Glutamatergic neuron (in vitro differentiated cells): ENCODE measurements at regions not wholly inside any gene's neighbourhood (a gene's known extent, or its start where the extent isn't known, plus 50 kb on each side); places are given as distances from the start of the nearest gene placed in this dataset.

ENCODE experiments used
- DNase-seq: peaks from one replicate; pipeline ENCODE4 v3.0.0; 2022
- H3K27ac Mint-ChIP-seq: one replicate; pipeline ENCODE4 v1.8.0; 2020; ENCODE audit warnings: mild to moderate bottlenecking, mixed read lengths, inconsistent platforms; ENCODE audit not compliant: unreplicated experiment
- H3K27me3 Mint-ChIP-seq: one replicate; pipeline ENCODE4 v1.8.0; 2020; ENCODE audit warnings: mild to moderate bottlenecking, moderate library complexity, mixed read lengths, inconsistent platforms; ENCODE audit not compliant: unreplicated experiment
- H3K36me3 Mint-ChIP-seq: one replicate; pipeline ENCODE4 v1.8.0; 2020; ENCODE audit warnings: mild to moderate bottlenecking, mixed read lengths, inconsistent platforms; ENCODE audit not compliant: unreplicated experiment
- H3K4me1 Mint-ChIP-seq: one replicate; pipeline ENCODE4 v1.8.0; 2020; ENCODE audit warnings: mild to moderate bottlenecking, low read depth, mixed read lengths, inconsistent platforms; ENCODE audit not compliant: unreplicated experiment
- H3K4me3 Mint-ChIP-seq: one replicate; pipeline ENCODE4 v1.8.0; 2020; ENCODE audit warnings: mild to moderate bottlenecking, mixed read lengths, inconsistent platforms; ENCODE audit not compliant: unreplicated experiment
- H3K9me3 Mint-ChIP-seq: one replicate; pipeline ENCODE4 v1.8.0; 2020; ENCODE audit warnings: mild to moderate bottlenecking, moderate library complexity, mixed read lengths, inconsistent platforms; ENCODE audit not compliant: unreplicated experiment
- TF ChIP-seq, protein P1 (sequence below): fragments of 200-600 bp; sonication (generic); IDR thresholded peaks from one replicate; pipeline ENCODE4 v1.5.0; 2021; ENCODE audit not compliant: partially characterized antibody, unreplicated experiment

DNA sequence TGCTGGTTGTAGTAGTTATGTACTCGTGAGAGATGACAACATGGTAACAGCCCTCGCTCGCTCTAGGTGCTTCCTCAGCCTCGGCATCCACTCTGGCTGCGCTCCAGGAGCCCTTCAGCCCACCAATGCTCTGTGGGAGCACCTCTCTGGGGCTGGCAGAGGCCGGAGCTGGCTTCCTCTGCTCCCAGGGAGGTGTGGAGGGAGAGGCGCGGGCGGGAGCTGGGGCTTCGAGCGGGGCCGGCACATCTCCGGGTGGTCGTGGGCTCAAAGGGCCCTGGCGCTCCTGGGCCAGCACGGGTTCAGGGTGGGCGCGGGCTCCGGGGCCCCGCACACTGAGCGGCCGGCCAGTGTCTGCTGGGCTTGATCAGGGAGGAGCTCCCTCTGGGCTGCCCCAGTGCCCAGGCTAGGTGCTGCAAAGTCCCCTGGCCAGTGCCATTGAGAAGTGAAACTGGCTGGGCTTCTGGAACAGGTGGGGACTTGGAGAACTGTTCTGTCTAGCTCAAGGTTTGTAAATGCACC lies 1012.1 kb downstream of the CNTNAP5 start:
- Mint-ChIP-seq H3K36me3 (no peaks in the 10 kb centered on the region), H3K27me3 (no peaks in the 10 kb centered on the region), H3K27ac (no peak overlapping the region), H3K9me3 (peaks cover 2% of the 10 kb centered on the region), H3K4me1 (peaks cover 2% of the 10 kb centered on the region), H3K4me3 (no peak overlapping the region)
- no peak for DNase-seq
- TF ChIP-seq, protein P1, sequence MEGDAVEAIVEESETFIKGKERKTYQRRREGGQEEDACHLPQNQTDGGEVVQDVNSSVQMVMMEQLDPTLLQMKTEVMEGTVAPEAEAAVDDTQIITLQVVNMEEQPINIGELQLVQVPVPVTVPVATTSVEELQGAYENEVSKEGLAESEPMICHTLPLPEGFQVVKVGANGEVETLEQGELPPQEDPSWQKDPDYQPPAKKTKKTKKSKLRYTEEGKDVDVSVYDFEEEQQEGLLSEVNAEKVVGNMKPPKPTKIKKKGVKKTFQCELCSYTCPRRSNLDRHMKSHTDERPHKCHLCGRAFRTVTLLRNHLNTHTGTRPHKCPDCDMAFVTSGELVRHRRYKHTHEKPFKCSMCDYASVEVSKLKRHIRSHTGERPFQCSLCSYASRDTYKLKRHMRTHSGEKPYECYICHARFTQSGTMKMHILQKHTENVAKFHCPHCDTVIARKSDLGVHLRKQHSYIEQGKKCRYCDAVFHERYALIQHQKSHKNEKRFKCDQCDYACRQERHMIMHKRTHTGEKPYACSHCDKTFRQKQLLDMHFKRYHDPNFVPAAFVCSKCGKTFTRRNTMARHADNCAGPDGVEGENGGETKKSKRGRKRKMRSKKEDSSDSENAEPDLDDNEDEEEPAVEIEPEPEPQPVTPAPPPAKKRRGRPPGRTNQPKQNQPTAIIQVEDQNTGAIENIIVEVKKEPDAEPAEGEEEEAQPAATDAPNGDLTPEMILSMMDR, result no peak

DNA sequence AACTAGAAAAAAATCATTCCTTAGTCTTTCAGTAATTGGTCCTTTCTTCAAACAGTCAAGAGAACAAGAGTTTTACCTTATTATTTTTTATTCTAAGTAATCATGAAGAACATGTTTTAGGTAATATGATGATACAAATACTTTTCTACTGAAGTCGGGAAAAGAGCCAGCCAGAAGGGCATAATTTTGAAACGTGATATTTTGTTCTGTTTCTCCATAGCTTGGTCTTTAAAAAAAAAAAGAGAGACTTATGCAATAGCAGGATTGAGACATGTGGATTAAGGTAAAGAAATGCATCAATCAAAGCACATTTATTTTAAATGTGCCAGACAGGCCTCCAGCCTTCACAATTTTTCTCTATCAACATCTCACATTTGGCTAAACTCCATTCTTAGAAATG lies 1016.8 kb downstream of the CNTNAP5 start:
- no peak overlapping the region for H3K4me3 Mint-ChIP-seq
- H3K27me3 Mint-ChIP-seq, result no peaks in the 10 kb centered on the region
- no peaks in the 10 kb centered on the region for H3K9me3 Mint-ChIP-seq
- no peak for DNase-seq
- TF ChIP-seq, protein P1, result no peak
- no peak overlapping the region for H3K27ac Mint-ChIP-seq
- H3K4me1 Mint-ChIP-seq, result peaks cover 2% of the 10 kb centered on the region
- H3K36me3 Mint-ChIP-seq, result no peaks in the 10 kb centered on the region

DNA sequence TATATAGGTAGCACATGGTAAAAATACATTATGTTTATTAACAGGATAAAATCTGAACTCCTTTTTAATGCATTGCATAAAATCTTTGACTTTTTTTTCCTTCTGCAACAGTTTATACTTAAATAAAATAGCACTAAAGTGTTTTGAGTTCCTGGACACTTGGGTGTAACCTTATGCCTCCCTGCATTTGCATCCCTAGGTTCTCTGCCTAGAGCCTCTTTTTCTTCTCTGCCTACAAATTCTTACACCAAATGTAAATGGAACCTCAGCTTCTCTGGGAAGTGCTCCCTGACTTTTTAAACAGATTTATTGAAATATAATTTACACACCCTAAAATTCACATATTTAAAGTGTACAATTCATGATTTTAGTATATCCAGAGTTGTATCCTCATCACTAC lies 1017.6 kb downstream of the CNTNAP5 start:
- TF ChIP-seq, protein P1, result no peak
- no peaks in the 10 kb centered on the region for H3K36me3 Mint-ChIP-seq
- H3K9me3 Mint-ChIP-seq, result no peaks in the 10 kb centered on the region
- no peak overlapping the region for H3K27ac Mint-ChIP-seq
- no peak for DNase-seq
- H3K4me3 Mint-ChIP-seq, result no peak overlapping the region
- H3K4me1 Mint-ChIP-seq, result peaks cover 2% of the 10 kb centered on the region
- no peaks in the 10 kb centered on the region for H3K27me3 Mint-ChIP-seq

DNA sequence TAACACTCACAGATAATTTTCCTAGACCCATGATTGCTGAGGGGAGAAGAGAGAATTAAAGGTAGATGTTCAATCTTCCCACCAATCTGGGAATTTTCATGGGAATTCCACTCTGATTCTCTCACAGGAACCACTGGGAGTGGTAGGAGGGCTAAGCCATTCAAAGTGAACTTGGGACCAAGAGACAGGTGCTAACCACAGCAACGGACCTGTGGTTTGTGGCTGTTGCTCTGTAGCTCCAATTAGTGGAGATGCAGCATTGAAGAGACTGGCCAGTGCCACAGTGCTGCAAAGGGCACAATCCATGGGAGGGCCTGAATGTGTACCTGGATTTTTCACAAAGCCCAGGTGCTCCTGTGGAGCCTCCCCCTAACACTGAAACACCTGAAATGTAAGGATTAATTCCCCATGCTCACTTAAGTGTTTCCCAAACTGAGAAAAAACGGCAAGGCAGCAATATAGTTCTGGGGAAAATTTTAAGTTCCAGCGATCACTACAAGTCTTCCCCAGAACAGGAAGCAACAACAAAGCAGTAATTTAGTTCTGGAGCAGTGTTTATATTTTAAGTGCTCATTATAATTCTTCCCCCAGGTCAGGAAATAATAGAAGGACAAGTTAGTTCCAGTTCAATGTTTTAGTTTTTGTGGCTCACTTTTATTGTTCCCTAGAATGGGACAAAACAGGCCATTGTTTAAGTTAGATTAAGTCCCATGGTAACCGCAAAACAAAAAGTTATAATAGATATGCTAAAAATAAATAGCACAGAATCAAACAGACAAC lies 1045.8 kb downstream of the CNTNAP5 start:
- Mint-ChIP-seq H3K9me3 (peaks cover 2% of the 10 kb centered on the region), H3K27ac (no peak overlapping the region), H3K4me1 (no peaks in the 10 kb centered on the region), H3K36me3 (no peaks in the 10 kb centered on the region), H3K4me3 (no peak overlapping the region), H3K27me3 (no peaks in the 10 kb centered on the region)
- TF ChIP-seq, protein P1, result no peak
- no peak for DNase-seq

DNA sequence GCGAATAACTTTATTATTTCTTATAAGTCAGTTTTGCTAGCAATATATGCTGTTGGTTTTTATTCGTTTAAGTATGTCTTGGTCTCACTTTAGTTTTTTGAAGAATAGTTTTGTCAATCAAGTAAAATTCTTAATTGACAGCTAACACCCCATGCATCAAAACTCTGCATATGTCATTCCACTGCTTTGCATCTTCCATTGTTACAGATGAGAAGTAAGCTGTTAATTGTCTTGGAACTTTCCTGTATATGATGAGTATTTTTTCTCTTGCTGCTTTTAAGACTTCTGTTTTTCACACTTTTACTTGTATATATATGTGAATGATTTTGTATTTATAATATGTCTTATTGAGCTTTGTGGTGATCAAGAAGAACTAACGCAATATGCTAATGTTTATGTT lies 1048.4 kb downstream of the CNTNAP5 start:
- Mint-ChIP-seq H3K9me3 (peaks cover 3% of the 10 kb centered on the region), H3K27ac (no peak overlapping the region), H3K4me3 (no peak overlapping the region), H3K27me3 (no peaks in the 10 kb centered on the region), H3K4me1 (no peaks in the 10 kb centered on the region), H3K36me3 (no peaks in the 10 kb centered on the region)
- TF ChIP-seq, protein P1, result no peak
- no peak for DNase-seq
